Cardiac fibroblast (primary cell): ENCODE measurements at regions not wholly inside any gene's neighbourhood (a gene's known extent, or its start where the extent isn't known, plus 50 kb on each side); places are given as distances from the start of the nearest gene placed in this dataset.

Experiments
- DNase-seq, 2 donors: peaks; one replicate each; pipeline versions ENCODE4 v3.0.0 to v3.0.0-alpha.2; 2010; ENCODE audit warnings: low read depth in 2 of 2
- H3K4me3 ChIP-seq, 2 donors: replicated peaks in 1 of 2; 1 replicate in 1 of 2; 2 replicates in 1 of 2; pipeline ENCODE4 v1.5.1; 2011; ENCODE audit warnings: low read depth in 2 of 2, low read length in 2 of 2, mild to moderate bottlenecking in 2 of 2, moderate library complexity in 1 of 2
- CTCF ChIP-seq: IDR thresholded peaks from one replicate; pipeline ENCODE4 v1.5.1; 2011; ENCODE audit warnings: low read depth, mild to moderate bottlenecking, low read length, inconsistent platforms

GRCh38 chr15:45743426-45744235 lies 108.8 kb downstream of the SQOR start:
- no peak for DNase-seq
- no peak for TF ChIP-seq CTCF
- no peak overlapping the region for H3K4me3 ChIP-seq

GRCh38 chr15:45744236-45744589 lies 109.4 kb downstream of the SQOR start:
- TF ChIP-seq CTCF, result no peak
- no peak overlapping the region for H3K4me3 ChIP-seq
- no peak for DNase-seq

- H3K4me3 ChIP-seq, result no peak overlapping the region
- peak in 1 of 2 donors; percentile 4 for DNase-seq
- no peak for TF ChIP-seq CTCF
Observed at GRCh38 chr15:45747426-45747825, 112.6 kb downstream of the SQOR start.

- TF ChIP-seq CTCF, result no peak
- no peak for DNase-seq
- no peak overlapping the region for H3K4me3 ChIP-seq
Observed at GRCh38 chr15:45751629-45752028, 116.8 kb downstream of the SQOR start.

- no peak for TF ChIP-seq CTCF
- DNase-seq, result no peak
- H3K4me3 ChIP-seq, result no peak overlapping the region
Observed at GRCh38 chr15:45759936-45760335, 125.1 kb downstream of the SQOR start.

- H3K4me3 ChIP-seq, result no peak overlapping the region
- no peak for DNase-seq
- no peak for TF ChIP-seq CTCF
Observed at GRCh38 chr15:45762726-45763125, 127.9 kb downstream of the SQOR start.
